Transverse colon (tissue), 4 donors: ENCODE measurements at regions not wholly inside any gene's neighbourhood (a gene's known extent, or its start where the extent isn't known, plus 50 kb on each side); places are given as distances from the start of the nearest gene placed in this dataset.

Experiments used
- CTCF ChIP-seq, 5 experiments: fragments of 200-600 bp in 3 of 5; fragments of 450-650 bp in 2 of 5; sonication (generic) in 3 of 5; IDR thresholded peaks; 1 replicate in 2 of 5; 2 replicates in 3 of 5; pipeline ENCODE4 v1.5.1; 2016 to 2017; ENCODE audit warnings: antibody characterized with exemption in 5 of 5, inconsistent platforms in 3 of 5, mild to moderate bottlenecking in 2 of 5, moderate library complexity in 1 of 5
- EP300 ChIP-seq: sonication (generic); formaldehyde crosslinking; IDR thresholded peaks from one replicate; pipeline ENCODE4 v1.6.1; 2017; ENCODE audit warnings: antibody characterized with exemption, low read depth
- POLR2A ChIP-seq: fragments of 450-650 bp; IDR thresholded peaks from one replicate; pipeline ENCODE4 v1.6.1; 2016; ENCODE audit warnings: antibody characterized with exemption, mild to moderate bottlenecking, moderate library complexity
- POLR2AphosphoS5 ChIP-seq, 3 donors: sonication (generic); formaldehyde crosslinking; IDR thresholded peaks; one replicate each; pipeline ENCODE4 v1.6.1; 2016; ENCODE audit warnings: antibody characterized with exemption in 3 of 3

DNA sequence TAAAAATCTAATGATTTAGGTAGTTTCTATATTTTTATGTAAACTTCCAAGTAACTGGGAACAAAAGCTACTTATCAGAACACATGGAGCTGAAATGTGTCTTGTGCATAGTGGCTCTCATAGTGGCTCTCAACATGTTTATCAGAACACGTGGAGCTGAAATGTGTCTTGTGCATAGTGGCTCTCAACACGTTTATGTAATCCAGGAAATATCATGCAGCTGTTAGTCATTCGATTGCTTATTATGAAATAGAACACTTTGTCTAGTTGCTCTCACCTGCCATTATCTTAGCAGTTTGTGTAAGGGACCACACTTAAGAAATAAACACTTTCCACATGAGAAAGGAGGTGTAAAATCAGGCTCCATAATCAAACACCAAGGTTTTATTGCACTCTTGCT, 119.2 kb upstream of the ASCC3 start:
- TF ChIP-seq CTCF (IDR thresholded peaks at IDR 0.05) (no peak), POLR2A (no peak), EP300 (no peak), POLR2AphosphoS5 (IDR thresholded peaks at IDR 0.05) (peak in 1 of 3 donors; percentile 45)
